ENCODE measurements at regions not wholly inside any gene's neighbourhood (a gene's known extent, or its start where the extent isn't known, plus 50 kb on each side); places are given as distances from the start of the nearest gene placed in this dataset.

DNA sequence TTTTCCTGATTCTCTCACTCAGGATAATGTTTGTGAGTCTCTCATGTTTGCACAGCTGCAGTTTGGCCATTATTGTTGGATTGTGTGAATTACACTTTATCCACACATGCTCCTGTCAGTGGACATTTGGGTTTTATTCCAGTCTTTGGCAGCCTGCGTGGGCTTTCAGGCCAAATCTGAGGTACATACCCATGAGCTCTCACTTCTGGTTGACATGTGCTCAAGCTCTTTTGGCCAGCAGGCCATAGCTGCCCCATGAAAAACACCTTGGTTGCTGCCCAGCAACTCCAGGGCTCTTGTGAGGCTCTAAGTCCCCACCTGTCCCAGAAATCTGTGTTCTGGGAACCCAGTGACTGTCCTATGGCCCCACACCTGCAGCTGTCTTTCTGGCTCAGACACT is 124.5 kb upstream of the GALNT2 start:
- TF ChIP-seq, protein P1, sequence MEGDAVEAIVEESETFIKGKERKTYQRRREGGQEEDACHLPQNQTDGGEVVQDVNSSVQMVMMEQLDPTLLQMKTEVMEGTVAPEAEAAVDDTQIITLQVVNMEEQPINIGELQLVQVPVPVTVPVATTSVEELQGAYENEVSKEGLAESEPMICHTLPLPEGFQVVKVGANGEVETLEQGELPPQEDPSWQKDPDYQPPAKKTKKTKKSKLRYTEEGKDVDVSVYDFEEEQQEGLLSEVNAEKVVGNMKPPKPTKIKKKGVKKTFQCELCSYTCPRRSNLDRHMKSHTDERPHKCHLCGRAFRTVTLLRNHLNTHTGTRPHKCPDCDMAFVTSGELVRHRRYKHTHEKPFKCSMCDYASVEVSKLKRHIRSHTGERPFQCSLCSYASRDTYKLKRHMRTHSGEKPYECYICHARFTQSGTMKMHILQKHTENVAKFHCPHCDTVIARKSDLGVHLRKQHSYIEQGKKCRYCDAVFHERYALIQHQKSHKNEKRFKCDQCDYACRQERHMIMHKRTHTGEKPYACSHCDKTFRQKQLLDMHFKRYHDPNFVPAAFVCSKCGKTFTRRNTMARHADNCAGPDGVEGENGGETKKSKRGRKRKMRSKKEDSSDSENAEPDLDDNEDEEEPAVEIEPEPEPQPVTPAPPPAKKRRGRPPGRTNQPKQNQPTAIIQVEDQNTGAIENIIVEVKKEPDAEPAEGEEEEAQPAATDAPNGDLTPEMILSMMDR (IDR thresholded peaks at IDR 0.05) = no peak
- TF ChIP-seq JUND (IDR thresholded peaks at IDR 0.05) = no peak

Measured in SK-N-SH (cell line).